Gastroesophageal sphincter (tissue), 4 donors: ENCODE measurements at regions not wholly inside any gene's neighbourhood (a gene's known extent, or its start where the extent isn't known, plus 50 kb on each side); places are given as distances from the start of the nearest gene placed in this dataset.
A peak's percentile ranks its signal among the peaks of the same experiment; 100 is the strongest.

Experiments
- ATAC-seq: fragments of 150-250 bp; one replicate; pipeline ENCODE4 v1.9.1; 2016; ENCODE audit warnings: mild to moderate bottlenecking, moderate library complexity
- H3K27ac ChIP-seq, 4 donors: fragments of 200-600 bp; sonication (generic) in 3 of 4; 1 replicate in 3 of 4; 2 replicates in 1 of 4; pipeline ENCODE4 v1.5.1; 2016 to 2019
- H3K27me3 ChIP-seq: fragments of 200-600 bp; sonication (generic); one replicate; pipeline ENCODE4 v1.5.1; 2019
- H3K36me3 ChIP-seq, 2 donors: fragments of 200-600 bp; sonication (generic); one replicate each; pipeline ENCODE4 v1.5.1; 2019; ENCODE audit warnings: control low read depth in 1 of 2
- H3K4me1 ChIP-seq, 3 donors: fragments of 200-600 bp; sonication (generic); 1 replicate in 2 of 3; 2 replicates in 1 of 3; pipeline ENCODE4 v1.5.1; 2016 to 2019; ENCODE audit warnings: control low read depth in 2 of 3
- H3K4me3 ChIP-seq, 2 donors: fragments of 200-600 bp; sonication (generic); one replicate each; pipeline ENCODE4 v1.5.1; 2019; ENCODE audit warnings: mild to moderate bottlenecking in 1 of 2, moderate library complexity in 1 of 2
- H3K9me3 ChIP-seq, 3 donors: fragments of 200-600 bp; sonication (generic); one replicate each; pipeline ENCODE4 v1.5.1; 2017 to 2019; ENCODE audit warnings: control low read depth in 2 of 3
- CTCF ChIP-seq, 4 experiments: fragments of 200-600 bp in 2 of 4; fragments of 450-650 bp in 2 of 4; sonication (generic) in 1 of 4; IDR thresholded peaks; one replicate each; pipeline ENCODE4 v1.5.1; 2017 to 2019; ENCODE audit warnings: antibody characterized with exemption in 4 of 4, mild to moderate bottlenecking in 2 of 4, moderate library complexity in 2 of 4
- EP300 ChIP-seq: sonication (generic); formaldehyde crosslinking; IDR thresholded peaks from one replicate; pipeline ENCODE4 v1.6.1; 2017; ENCODE audit warnings: antibody characterized with exemption, mild to moderate bottlenecking
- POLR2A ChIP-seq, 2 donors: fragments of 450-650 bp; IDR thresholded peaks; one replicate each; pipeline ENCODE4 v1.6.1; 2017; ENCODE audit warnings: antibody characterized with exemption in 2 of 2, mild to moderate bottlenecking in 2 of 2, moderate library complexity in 1 of 2
- POLR2AphosphoS5 ChIP-seq: sonication (generic); formaldehyde crosslinking; IDR thresholded peaks from one replicate; pipeline ENCODE4 v1.6.1; 2017; ENCODE audit warnings: antibody characterized with exemption
- WGBS, 2 donors: methylation state at CpG; one replicate each; pipeline ENCODE4 v1.1.5; 2018; ENCODE audit warnings: low coverage in 1 of 2; 5-methylcytosine and 5-hydroxymethylcytosine counted together

- ATAC-seq, result no peak
- Histone ChIP-seq H3K4me3 (no peak overlapping the region), H3K4me1 (no peaks in the 10 kb centered on the region), H3K27ac (no peak overlapping the region), H3K27me3 (no peaks in the 10 kb centered on the region), H3K9me3 (no peaks in the 10 kb centered on the region), H3K36me3 (no peaks in the 10 kb centered on the region)
- TF ChIP-seq POLR2A (IDR thresholded peaks at IDR 0.05) (no peak), CTCF (IDR thresholded peaks at IDR 0.05) (no peak), POLR2AphosphoS5 (no peak), EP300 (no peak)
- 43 to 63% methylated on average over 1 of the region's 1 CpG for WGBS, 2 donors
Measured at GRCh38 chr12:86852451-86852850, 596.3 kb upstream of the MGAT4C start.

DNA sequence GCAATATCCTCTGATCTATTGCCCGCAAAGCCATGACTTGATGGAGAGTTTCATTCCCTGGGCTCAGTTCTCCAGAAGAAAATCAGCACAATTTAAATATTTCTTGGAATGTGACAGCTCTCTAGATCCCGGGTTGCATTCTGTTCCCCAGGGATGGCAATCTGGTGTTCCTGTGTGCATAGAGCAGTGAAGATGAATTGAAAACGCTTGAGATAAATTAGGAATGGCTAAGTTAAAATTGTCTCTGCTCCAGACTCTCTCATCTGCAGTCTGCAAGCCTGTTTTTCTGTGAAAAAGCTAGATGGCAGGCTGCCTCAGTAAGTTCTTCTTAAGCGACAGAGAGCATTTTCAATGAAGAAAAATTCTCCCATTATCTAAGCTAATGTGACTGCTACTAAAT, 582.5 kb upstream of the MGAT4C start:
- TF ChIP-seq POLR2A (IDR thresholded peaks at IDR 0.05) (no peak), EP300 (no peak), POLR2AphosphoS5 (no peak), CTCF (IDR thresholded peaks at IDR 0.05) (no peak)
- peak overlapping the region in 1 of 2 donors; percentile 8 for H3K4me3 ChIP-seq

GRCh38 chr12:86838260-86838659, 582.1 kb upstream of the MGAT4C start:
- TF ChIP-seq EP300 (no peak), POLR2A (IDR thresholded peaks at IDR 0.05) (no peak), POLR2AphosphoS5 (no peak)
- H3K27ac ChIP-seq, result no peak overlapping the region
- no peak overlapping the region for H3K4me3 ChIP-seq
- WGBS, 2 donors, result 39 to 65% methylated on average over 1 of the region's 1 CpG
- no peaks in the 10 kb centered on the region for H3K9me3 ChIP-seq
- no peaks in the 10 kb centered on the region for H3K27me3 ChIP-seq
- no peaks in the 10 kb centered on the region for H3K4me1 ChIP-seq
- ATAC-seq, result no peak
- H3K36me3 ChIP-seq, result no peaks in the 10 kb centered on the region

More for the DNA sequence above, 582.5 kb upstream of the MGAT4C start:
- Histone ChIP-seq H3K4me1 (no peaks in the 10 kb centered on the region), H3K9me3 (no peaks in the 10 kb centered on the region), H3K27me3 (no peaks in the 10 kb centered on the region), H3K27ac (no peak overlapping the region), H3K36me3 (no peaks in the 10 kb centered on the region)
- no peak for ATAC-seq
- 23 to 28% methylated on average over 4 of the region's 4 CpGs for WGBS, 2 donors

- no peaks in the 10 kb centered on the region for H3K9me3 ChIP-seq
- 29 to 50% methylated on average over 1 of the region's 1 CpG for WGBS, 2 donors
- no peak for TF ChIP-seq POLR2AphosphoS5
- no peak for TF ChIP-seq EP300
- TF ChIP-seq POLR2A (IDR thresholded peaks at IDR 0.05), result no peak
- no peak for TF ChIP-seq CTCF (IDR thresholded peaks at IDR 0.05)
- H3K4me3 ChIP-seq, result no peak overlapping the region
- no peaks in the 10 kb centered on the region for H3K36me3 ChIP-seq
- no peaks in the 10 kb centered on the region for H3K27me3 ChIP-seq
- no peak for ATAC-seq
- no peak overlapping the region for H3K27ac ChIP-seq
- no peaks in the 10 kb centered on the region for H3K4me1 ChIP-seq
Measured at GRCh38 chr12:86837246-86837645, 581.1 kb upstream of the MGAT4C start.

DNA sequence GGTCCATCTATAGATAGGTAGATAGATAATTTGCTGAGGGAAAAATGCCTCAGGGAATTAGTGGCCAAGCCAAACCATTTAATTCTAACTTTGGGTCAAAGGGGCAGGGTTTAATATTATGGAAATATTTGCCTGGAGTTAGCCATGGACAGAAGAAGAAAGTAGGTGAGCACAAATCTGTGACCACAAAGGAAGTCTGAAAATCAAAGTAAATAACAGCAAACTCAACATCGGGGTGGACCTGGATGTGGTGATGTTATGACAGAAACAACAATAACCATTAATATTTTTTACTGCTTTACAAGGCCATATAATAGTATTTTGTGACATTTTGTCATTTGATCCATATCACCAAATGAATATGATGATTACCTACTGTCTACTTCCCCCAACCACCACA, 578.0 kb upstream of the MGAT4C start:
- H3K36me3 ChIP-seq, result no peaks in the 10 kb centered on the region
- no peaks in the 10 kb centered on the region for H3K27me3 ChIP-seq
- H3K4me1 ChIP-seq, result no peaks in the 10 kb centered on the region
- H3K27ac ChIP-seq, result no peak overlapping the region
- H3K9me3 ChIP-seq, result no peaks in the 10 kb centered on the region
- TF ChIP-seq EP300 (no peak), CTCF (IDR thresholded peaks at IDR 0.05) (no peak), POLR2A (IDR thresholded peaks at IDR 0.05) (no peak), POLR2AphosphoS5 (no peak)
- ATAC-seq, result no peak
- no peak overlapping the region for H3K4me3 ChIP-seq
- 100% methylated on average over 1 of the region's 1 CpG for WGBS, 2 donors
